ENCODE measurements at regions not wholly inside any gene's neighbourhood (a gene's known extent, or its start where the extent isn't known, plus 50 kb on each side); places are given as distances from the start of the nearest gene placed in this dataset.

- ChIA-PET POLR2A (no interaction called here), CTCF (no interaction called here)
- Histone ChIP-seq H3K27ac (ENCODE audit: low read length) (no peak overlapping the region), H3K36me3 (ENCODE audit: control insufficient read depth, insufficient read depth, low read length) (no peaks in the 10 kb centered on the region), H3K27me3 (ENCODE audit: control insufficient read depth, insufficient read depth, low read length) (no peaks in the 10 kb centered on the region), H3K9me3 (ENCODE audit: control insufficient read depth, insufficient read depth, low read depth, low read length) (no peaks in the 10 kb centered on the region), H3K4me1 (ENCODE audit: control insufficient read depth, insufficient read depth, low read length) (no peaks in the 10 kb centered on the region), H3K4me3 (ENCODE audit: low read depth in 2 of 2, low read length in 2 of 2) (no peak overlapping the region)
- ATAC-seq: no peak
- intact Hi-C loops (cut with micrococcal nuclease; ENCODE audit: unreplicated experiment): no loop called here
- BruUV-seq (replicated peaks): no TSS peak
- TF ChIP-seq SIN3A (IDR thresholded peaks at IDR 0.05; ENCODE audit: borderline replicate concordance, insufficient read depth, low read depth, low read length): no peak
- TF ChIP-seq REST (IDR thresholded peaks at IDR 0.05; ENCODE audit: insufficient read depth in 1 of 2, low read depth in 2 of 2, low read length in 1 of 2): no peak
- TF ChIP-seq POLR2AphosphoS5 (IDR thresholded peaks at IDR 0.05; ENCODE audit: low read depth, low read length): no peak
- TF ChIP-seq, protein P1, sequence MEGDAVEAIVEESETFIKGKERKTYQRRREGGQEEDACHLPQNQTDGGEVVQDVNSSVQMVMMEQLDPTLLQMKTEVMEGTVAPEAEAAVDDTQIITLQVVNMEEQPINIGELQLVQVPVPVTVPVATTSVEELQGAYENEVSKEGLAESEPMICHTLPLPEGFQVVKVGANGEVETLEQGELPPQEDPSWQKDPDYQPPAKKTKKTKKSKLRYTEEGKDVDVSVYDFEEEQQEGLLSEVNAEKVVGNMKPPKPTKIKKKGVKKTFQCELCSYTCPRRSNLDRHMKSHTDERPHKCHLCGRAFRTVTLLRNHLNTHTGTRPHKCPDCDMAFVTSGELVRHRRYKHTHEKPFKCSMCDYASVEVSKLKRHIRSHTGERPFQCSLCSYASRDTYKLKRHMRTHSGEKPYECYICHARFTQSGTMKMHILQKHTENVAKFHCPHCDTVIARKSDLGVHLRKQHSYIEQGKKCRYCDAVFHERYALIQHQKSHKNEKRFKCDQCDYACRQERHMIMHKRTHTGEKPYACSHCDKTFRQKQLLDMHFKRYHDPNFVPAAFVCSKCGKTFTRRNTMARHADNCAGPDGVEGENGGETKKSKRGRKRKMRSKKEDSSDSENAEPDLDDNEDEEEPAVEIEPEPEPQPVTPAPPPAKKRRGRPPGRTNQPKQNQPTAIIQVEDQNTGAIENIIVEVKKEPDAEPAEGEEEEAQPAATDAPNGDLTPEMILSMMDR (IDR thresholded peaks at IDR 0.05): no peak
- no peak for TF ChIP-seq TCF7L2 (IDR thresholded peaks at IDR 0.05; ENCODE audit: low read depth, low read length)
- DNase-seq (ENCODE audit: low read depth, low spot score): no peak
- in situ Hi-C loops (cut with HindIII; ENCODE audit: low pct_unique_long_range_greater_than_20kb, low sequenced_read_pairs): no loop called here
Measured at GRCh38 chr9:119020730-119021333, 348.4 kb downstream of the BRINP1 start.

DNA sequence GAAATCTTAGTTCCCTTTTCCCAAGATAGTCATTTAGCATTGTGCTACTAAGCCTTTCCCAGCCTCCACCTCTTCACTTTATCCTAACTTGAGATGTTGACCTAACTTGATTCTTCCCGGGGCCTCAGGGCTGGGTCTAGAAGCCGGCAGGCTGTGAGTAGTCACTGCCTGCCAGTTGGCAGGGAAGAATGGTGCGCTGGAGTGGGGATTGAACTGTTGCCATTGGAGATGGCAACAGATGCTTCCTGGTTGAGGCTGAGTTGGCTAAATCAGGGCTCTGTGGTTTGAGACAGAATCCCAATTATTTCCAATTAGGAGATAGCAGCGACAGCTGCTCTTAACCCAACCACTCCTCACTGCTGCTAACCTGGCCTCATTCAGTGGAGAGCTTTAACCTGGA lies 343.1 kb downstream of the BRINP1 start:
- H3K36me3 ChIP-seq (ENCODE audit: control insufficient read depth, insufficient read depth, low read length): no peaks in the 10 kb centered on the region
- no peak for TF ChIP-seq REST (IDR thresholded peaks at IDR 0.05; ENCODE audit: insufficient read depth in 1 of 2, low read depth in 2 of 2, low read length in 1 of 2)
- TF ChIP-seq TCF7L2 (IDR thresholded peaks at IDR 0.05; ENCODE audit: low read depth, low read length): no peak
- TF ChIP-seq POLR2AphosphoS5 (IDR thresholded peaks at IDR 0.05; ENCODE audit: low read depth, low read length): no peak
- TF ChIP-seq, protein P1 (IDR thresholded peaks at IDR 0.05): no peak
- no peak for TF ChIP-seq SIN3A (IDR thresholded peaks at IDR 0.05; ENCODE audit: borderline replicate concordance, insufficient read depth, low read depth, low read length)
- DNase-seq (ENCODE audit: low read depth, low spot score) (no peak), ATAC-seq (no peak)
- no peaks in the 10 kb centered on the region for H3K27me3 ChIP-seq (ENCODE audit: control insufficient read depth, insufficient read depth, low read length)
- H3K4me3 ChIP-seq (ENCODE audit: low read depth in 2 of 2, low read length in 2 of 2): no peak overlapping the region
- no peak overlapping the region for H3K27ac ChIP-seq (ENCODE audit: low read length)
- in situ Hi-C loops (cut with HindIII; ENCODE audit: low pct_unique_long_range_greater_than_20kb, low sequenced_read_pairs): no loop called here
- H3K9me3 ChIP-seq (ENCODE audit: control insufficient read depth, insufficient read depth, low read depth, low read length): no peaks in the 10 kb centered on the region
- intact Hi-C loops (cut with micrococcal nuclease; ENCODE audit: unreplicated experiment): no loop called here
- ChIA-PET CTCF (no interaction called here), POLR2A (no interaction called here)
- H3K4me1 ChIP-seq (ENCODE audit: control insufficient read depth, insufficient read depth, low read length): no peaks in the 10 kb centered on the region
- BruUV-seq (replicated peaks): no TSS peak

All from Panc1 (cell line).